H1 (cell line): ENCODE measurements at regions not wholly inside any gene's neighbourhood (a gene's known extent, or its start where the extent isn't known, plus 50 kb on each side); places are given as distances from the start of the nearest gene placed in this dataset.

Experiments
- CBX8 ChIP-seq: fragments of 300-800, 300-1000 bp; sonication (generic); IDR thresholded peaks from 2 replicates; pipeline ENCODE4 v1.7.1; 2016; ENCODE audit warnings: low read depth, low read length, borderline replicate concordance
- KDM5A ChIP-seq: fragments of 200-600 bp; IDR thresholded peaks from 2 replicates; pipeline ENCODE4 v1.7.1; 2012; ENCODE audit warnings: mild to moderate bottlenecking, low read length, inconsistent platforms, mixed read lengths
- NRF1 ChIP-seq: IDR thresholded peaks from 2 replicates; pipeline ENCODE4 v1.6.1; 2011; ENCODE audit warnings: mild to moderate bottlenecking, low read depth, low read length, improper control_type of control experiment
- TF ChIP-seq, protein P1 (sequence below): fragments of 300-600 bp; sonication (generic); IDR thresholded peaks from 2 replicates; pipeline ENCODE4 v1.7.1; 2012; ENCODE audit warnings: low read length, moderate library complexity, mild to moderate bottlenecking, inconsistent platforms; ENCODE audit not compliant: insufficient replicate concordance
- TF ChIP-seq, protein P2 (sequence below): IDR thresholded peaks from 2 replicates; pipeline ENCODE4 v1.6.1; 2011; ENCODE audit warnings: low read length, improper control_type of control experiment

DNA sequence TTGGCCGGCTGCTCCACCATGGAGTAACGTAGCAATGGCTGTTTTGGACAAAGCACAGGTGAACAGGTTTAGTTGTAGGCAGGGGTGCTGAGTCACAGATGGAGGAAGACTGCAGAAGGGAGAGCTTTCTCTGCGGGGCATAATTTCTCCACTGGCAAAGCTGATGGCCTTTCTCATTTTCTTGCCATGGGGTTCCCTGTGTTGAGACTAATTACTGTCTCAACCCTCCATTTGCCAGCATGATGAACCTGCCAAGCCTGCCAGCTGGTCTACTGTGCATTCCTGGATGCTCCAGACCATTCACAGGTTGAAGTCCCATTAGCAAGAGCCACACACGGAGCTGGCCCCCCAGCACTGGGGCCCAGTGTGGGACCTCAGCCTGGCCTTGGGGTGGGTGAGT is 202.4 kb downstream of the BARX2 start (continued):
- TF ChIP-seq, protein P1, sequence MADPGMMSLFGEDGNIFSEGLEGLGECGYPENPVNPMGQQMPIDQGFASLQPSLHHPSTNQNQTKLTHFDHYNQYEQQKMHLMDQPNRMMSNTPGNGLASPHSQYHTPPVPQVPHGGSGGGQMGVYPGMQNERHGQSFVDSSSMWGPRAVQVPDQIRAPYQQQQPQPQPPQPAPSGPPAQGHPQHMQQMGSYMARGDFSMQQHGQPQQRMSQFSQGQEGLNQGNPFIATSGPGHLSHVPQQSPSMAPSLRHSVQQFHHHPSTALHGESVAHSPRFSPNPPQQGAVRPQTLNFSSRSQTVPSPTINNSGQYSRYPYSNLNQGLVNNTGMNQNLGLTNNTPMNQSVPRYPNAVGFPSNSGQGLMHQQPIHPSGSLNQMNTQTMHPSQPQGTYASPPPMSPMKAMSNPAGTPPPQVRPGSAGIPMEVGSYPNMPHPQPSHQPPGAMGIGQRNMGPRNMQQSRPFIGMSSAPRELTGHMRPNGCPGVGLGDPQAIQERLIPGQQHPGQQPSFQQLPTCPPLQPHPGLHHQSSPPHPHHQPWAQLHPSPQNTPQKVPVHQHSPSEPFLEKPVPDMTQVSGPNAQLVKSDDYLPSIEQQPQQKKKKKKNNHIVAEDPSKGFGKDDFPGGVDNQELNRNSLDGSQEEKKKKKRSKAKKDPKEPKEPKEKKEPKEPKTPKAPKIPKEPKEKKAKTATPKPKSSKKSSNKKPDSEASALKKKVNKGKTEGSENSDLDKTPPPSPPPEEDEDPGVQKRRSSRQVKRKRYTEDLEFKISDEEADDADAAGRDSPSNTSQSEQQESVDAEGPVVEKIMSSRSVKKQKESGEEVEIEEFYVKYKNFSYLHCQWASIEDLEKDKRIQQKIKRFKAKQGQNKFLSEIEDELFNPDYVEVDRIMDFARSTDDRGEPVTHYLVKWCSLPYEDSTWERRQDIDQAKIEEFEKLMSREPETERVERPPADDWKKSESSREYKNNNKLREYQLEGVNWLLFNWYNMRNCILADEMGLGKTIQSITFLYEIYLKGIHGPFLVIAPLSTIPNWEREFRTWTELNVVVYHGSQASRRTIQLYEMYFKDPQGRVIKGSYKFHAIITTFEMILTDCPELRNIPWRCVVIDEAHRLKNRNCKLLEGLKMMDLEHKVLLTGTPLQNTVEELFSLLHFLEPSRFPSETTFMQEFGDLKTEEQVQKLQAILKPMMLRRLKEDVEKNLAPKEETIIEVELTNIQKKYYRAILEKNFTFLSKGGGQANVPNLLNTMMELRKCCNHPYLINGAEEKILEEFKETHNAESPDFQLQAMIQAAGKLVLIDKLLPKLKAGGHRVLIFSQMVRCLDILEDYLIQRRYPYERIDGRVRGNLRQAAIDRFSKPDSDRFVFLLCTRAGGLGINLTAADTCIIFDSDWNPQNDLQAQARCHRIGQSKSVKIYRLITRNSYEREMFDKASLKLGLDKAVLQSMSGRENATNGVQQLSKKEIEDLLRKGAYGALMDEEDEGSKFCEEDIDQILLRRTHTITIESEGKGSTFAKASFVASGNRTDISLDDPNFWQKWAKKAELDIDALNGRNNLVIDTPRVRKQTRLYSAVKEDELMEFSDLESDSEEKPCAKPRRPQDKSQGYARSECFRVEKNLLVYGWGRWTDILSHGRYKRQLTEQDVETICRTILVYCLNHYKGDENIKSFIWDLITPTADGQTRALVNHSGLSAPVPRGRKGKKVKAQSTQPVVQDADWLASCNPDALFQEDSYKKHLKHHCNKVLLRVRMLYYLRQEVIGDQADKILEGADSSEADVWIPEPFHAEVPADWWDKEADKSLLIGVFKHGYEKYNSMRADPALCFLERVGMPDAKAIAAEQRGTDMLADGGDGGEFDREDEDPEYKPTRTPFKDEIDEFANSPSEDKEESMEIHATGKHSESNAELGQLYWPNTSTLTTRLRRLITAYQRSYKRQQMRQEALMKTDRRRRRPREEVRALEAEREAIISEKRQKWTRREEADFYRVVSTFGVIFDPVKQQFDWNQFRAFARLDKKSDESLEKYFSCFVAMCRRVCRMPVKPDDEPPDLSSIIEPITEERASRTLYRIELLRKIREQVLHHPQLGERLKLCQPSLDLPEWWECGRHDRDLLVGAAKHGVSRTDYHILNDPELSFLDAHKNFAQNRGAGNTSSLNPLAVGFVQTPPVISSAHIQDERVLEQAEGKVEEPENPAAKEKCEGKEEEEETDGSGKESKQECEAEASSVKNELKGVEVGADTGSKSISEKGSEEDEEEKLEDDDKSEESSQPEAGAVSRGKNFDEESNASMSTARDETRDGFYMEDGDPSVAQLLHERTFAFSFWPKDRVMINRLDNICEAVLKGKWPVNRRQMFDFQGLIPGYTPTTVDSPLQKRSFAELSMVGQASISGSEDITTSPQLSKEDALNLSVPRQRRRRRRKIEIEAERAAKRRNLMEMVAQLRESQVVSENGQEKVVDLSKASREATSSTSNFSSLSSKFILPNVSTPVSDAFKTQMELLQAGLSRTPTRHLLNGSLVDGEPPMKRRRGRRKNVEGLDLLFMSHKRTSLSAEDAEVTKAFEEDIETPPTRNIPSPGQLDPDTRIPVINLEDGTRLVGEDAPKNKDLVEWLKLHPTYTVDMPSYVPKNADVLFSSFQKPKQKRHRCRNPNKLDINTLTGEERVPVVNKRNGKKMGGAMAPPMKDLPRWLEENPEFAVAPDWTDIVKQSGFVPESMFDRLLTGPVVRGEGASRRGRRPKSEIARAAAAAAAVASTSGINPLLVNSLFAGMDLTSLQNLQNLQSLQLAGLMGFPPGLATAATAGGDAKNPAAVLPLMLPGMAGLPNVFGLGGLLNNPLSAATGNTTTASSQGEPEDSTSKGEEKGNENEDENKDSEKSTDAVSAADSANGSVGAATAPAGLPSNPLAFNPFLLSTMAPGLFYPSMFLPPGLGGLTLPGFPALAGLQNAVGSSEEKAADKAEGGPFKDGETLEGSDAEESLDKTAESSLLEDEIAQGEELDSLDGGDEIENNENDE = no peak
- TF ChIP-seq, protein P2, sequence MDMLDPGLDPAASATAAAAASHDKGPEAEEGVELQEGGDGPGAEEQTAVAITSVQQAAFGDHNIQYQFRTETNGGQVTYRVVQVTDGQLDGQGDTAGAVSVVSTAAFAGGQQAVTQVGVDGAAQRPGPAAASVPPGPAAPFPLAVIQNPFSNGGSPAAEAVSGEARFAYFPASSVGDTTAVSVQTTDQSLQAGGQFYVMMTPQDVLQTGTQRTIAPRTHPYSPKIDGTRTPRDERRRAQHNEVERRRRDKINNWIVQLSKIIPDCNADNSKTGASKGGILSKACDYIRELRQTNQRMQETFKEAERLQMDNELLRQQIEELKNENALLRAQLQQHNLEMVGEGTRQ = no peak
- TF ChIP-seq KDM5A = no peak
- TF ChIP-seq NRF1 = no peak
- no peak for TF ChIP-seq CBX8
